Spinal cord (tissue), 10 donors: ENCODE measurements at regions not wholly inside any gene's neighbourhood (a gene's known extent, or its start where the extent isn't known, plus 50 kb on each side); places are given as distances from the start of the nearest gene placed in this dataset. TPM values are rescaled to one million over a fixed set of nuclear protein-coding genes. Genes with fewer than 3 reads are reported as not detected.
A peak's percentile ranks its signal among the peaks of the same experiment; 100 is the strongest.

ENCODE experiments used
- DNase-seq, 6 donors: peaks; one replicate each; pipeline versions ENCODE4 v3.0.0 to v3.0.0-alpha.2; 2013 to 2015; ENCODE audit warnings: low spot score in 6 of 6, low read depth in 4 of 6
- H3K27ac ChIP-seq: one replicate; pipeline ENCODE4 v1.5.1; 2013; ENCODE audit warnings: low read depth, low read length, control low read depth
- H3K27me3 ChIP-seq: one replicate; pipeline ENCODE4 v1.6.1; 2013; ENCODE audit warnings: low read length; ENCODE audit not compliant: control insufficient read depth, insufficient read depth
- H3K36me3 ChIP-seq: one replicate; pipeline ENCODE4 v1.6.1; 2013; ENCODE audit warnings: low read length; ENCODE audit not compliant: control insufficient read depth, insufficient read depth
- H3K4me1 ChIP-seq: one replicate; pipeline ENCODE4 v1.6.1; 2013; ENCODE audit warnings: low read length; ENCODE audit not compliant: control insufficient read depth, insufficient read depth
- H3K4me3 ChIP-seq: one replicate; pipeline ENCODE4 v1.5.1; 2013; ENCODE audit warnings: low read depth, low read length, control low read depth
- H3K9me3 ChIP-seq: one replicate; pipeline ENCODE4 v1.6.1; 2013; ENCODE audit warnings: low read length; ENCODE audit not compliant: control insufficient read depth, insufficient read depth
- WGBS: methylation state at CpG from one replicate; pipeline ENCODE4 v1.1.5; 2013; ENCODE audit warnings: missing lambda C conversion rate; ENCODE audit not compliant: insufficient coverage; 5-methylcytosine and 5-hydroxymethylcytosine counted together
- small RNA-seq: library from RNA; depleted of rRNA; stranded (forward); fragments of <200 nt; gene quantifications from one replicate; pipeline ENCODE3, GENCODE V24; 2014; ENCODE audit warnings: low replicate concordance
- donor health status: healthy.

DNA sequence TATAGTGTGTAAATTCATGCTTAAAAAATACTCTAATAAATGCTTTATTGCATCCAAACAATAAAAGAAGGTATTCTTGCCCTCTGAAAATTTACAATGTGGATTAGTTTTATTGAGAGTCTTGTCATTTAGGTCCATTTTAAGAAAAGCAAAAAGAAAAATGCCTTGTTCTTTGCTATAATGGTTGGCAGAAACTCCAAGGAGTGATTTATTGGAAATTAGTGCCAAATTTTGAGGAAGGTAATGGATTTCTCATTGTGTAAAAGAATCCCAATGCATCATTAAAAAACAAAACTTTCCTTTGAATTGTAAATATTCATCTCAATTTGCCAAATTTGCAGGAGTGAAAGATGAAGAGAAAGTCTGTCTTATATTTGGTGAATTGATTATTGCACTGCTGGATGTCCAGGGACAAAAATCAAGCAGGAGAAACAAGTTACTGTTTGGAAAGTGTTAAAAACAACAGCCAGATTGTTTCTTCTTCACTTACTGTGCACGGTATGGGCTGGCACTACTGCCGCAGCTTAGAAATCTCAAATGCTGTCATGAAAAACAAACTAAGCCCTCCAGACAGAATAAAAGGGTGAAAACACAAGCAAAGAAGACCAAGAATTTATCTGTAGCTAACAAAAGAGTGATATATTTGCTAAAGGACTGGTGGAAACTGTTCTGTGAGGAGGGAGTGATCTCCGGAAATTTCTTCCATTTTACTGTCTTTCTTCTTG, 511.7 kb downstream of the TMTC2 start:
- no peaks in the 10 kb centered on the region for H3K4me1 ChIP-seq
- peak overlapping the region; percentile 45 for H3K27ac ChIP-seq
- no peaks in the 10 kb centered on the region for H3K36me3 ChIP-seq
- no peaks in the 10 kb centered on the region for H3K9me3 ChIP-seq
- DNase-seq = peak; percentile 17 to 71 (median 20)
- no peaks in the 10 kb centered on the region for H3K27me3 ChIP-seq
- H3K4me3 ChIP-seq = peak overlapping the region; percentile 13
- WGBS = 0% methylated on average over 1 of the region's 3 CpGs

DNA sequence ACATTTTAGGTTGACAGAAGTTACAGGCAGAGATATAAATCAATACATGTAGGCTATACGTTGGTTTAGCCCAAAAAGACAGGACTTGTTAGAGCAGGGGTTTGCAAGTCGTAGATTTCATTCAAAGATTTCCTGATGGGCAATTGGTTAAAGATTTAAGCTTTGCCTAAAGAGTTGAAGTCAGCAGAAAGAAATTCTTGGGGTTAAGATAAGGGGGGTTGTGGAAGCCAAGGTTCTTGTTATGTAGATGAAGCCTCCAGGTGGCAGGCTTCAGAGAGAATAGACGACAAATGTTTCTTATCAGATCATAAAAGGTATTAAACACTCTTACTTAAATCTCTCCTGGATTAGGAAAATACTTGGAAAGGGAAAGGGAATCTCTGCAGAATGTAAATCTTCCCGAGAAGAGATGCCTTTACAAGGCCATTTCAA, 510.8 kb downstream of the TMTC2 start:
- Histone ChIP-seq H3K36me3 (no peaks in the 10 kb centered on the region), H3K4me3 (no peak overlapping the region), H3K27me3 (no peaks in the 10 kb centered on the region), H3K27ac (no peak overlapping the region), H3K9me3 (no peaks in the 10 kb centered on the region), H3K4me1 (no peaks in the 10 kb centered on the region)
- no peak for DNase-seq
- WGBS = 49% methylated on average over 2 of the region's 4 CpGs

DNA sequence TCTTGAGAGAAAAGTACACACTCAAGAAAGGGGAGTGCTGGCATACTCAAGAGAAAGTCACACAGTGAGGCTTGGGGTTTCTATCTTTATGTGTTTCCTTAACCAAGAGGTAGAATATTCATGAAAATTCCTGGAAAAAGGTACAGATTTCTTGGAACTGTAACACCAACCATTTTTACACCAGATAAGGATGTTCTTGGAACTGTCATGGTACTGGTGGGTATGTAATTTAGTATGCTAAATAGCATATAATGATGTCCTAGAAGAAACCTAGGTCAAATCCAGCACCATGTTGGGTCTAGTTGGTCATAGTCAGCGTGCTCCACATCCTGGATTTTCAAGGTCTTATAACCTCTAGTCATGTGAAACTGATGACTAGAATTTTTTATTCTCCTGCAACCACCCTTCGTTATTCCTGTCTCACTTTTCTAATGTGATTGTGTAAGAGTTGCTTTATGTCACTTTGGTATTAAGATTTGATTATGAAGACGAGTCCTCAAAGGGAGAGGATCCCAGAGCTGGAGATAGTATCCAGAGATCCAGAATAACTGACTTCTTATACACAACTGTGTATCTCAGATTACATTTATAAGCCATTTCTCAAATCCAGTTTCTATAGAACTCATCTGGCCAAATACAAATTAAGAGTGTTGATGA, 510.1 kb downstream of the TMTC2 start:
- Histone ChIP-seq H3K27ac (no peak overlapping the region), H3K9me3 (no peaks in the 10 kb centered on the region), H3K36me3 (no peaks in the 10 kb centered on the region), H3K27me3 (no peaks in the 10 kb centered on the region), H3K4me1 (no peaks in the 10 kb centered on the region), H3K4me3 (no peak overlapping the region)
- WGBS = 100% methylated on average over 1 of the region's 3 CpGs
- no peak for DNase-seq

GRCh38 chr12:83190631-83191390, 504.1 kb downstream of the TMTC2 start:
- H3K36me3 ChIP-seq = no peaks in the 10 kb centered on the region
- DNase-seq = no peak
- 67% methylated on average over 3 of the region's 8 CpGs for WGBS

GRCh38 chr12:83186419-83186818, 499.7 kb downstream of the TMTC2 start:
- Histone ChIP-seq H3K4me1 (no peaks in the 10 kb centered on the region), H3K27ac (no peak overlapping the region), H3K9me3 (no peaks in the 10 kb centered on the region), H3K27me3 (no peaks in the 10 kb centered on the region), H3K36me3 (no peaks in the 10 kb centered on the region), H3K4me3 (no peak overlapping the region)
- peak in 1 of 6 donors; percentile 36 for DNase-seq
- no CpG with 5 or more reads among the region's 1 CpG for WGBS

More at GRCh38 chr12:83190631-83191390, 504.1 kb downstream of the TMTC2 start:
- no peak overlapping the region for H3K27ac ChIP-seq
- H3K9me3 ChIP-seq = no peaks in the 10 kb centered on the region
- no peaks in the 10 kb centered on the region for H3K27me3 ChIP-seq
- H3K4me1 ChIP-seq = no peaks in the 10 kb centered on the region
- H3K4me3 ChIP-seq = no peak overlapping the region

DNA sequence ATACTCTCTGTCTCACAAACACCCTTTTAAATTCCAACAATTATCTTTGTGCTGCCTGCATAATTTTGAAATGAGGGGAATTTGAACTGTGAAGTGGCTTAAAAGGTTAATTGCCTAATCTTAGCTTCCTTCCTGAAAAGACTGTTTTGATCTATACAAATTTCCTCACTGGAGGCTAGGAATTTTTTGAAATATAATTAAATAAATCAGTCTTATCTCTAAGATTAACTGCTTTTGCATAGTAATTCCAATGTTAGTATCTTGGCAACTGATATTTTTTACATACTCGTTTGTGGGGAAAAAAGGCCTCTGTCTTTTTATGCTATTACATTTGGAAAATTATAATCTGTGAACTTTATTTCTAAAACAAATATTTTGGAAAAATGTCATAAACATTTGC, 498.5 kb downstream of the TMTC2 start:
- H3K36me3 ChIP-seq = no peaks in the 10 kb centered on the region
- no peaks in the 10 kb centered on the region for H3K4me1 ChIP-seq
- no peak overlapping the region for H3K27ac ChIP-seq

More for the DNA sequence above, 498.5 kb downstream of the TMTC2 start:
- no peak for DNase-seq
- Histone ChIP-seq H3K27me3 (no peaks in the 10 kb centered on the region), H3K4me3 (no peak overlapping the region), H3K9me3 (no peaks in the 10 kb centered on the region)
- WGBS = no CpG with 5 or more reads among the region's 1 CpG

Small RNAs in the stretch of these regions (small RNA-seq; reads per million reads assigned to genes)
- not detected for gene RF00334
